ENCODE measurements at regions not wholly inside any gene's neighbourhood (a gene's known extent, or its start where the extent isn't known, plus 50 kb on each side); places are given as distances from the start of the nearest gene placed in this dataset.

GRCh38 chr9:95666785-95667155 is 150.0 kb upstream of the PTCH1 start:
- H3K9ac ChIP-seq (ENCODE audit: low read length): no peak overlapping the region
- H3K27me3 ChIP-seq (replicated peaks; ENCODE audit: control insufficient read depth, insufficient read depth, low read length): peaks cover 39% of the 10 kb centered on the region
- DNase-seq (ENCODE audit: low read depth): no peak
- no peak overlapping the region for H3K4me3 ChIP-seq (ENCODE audit: low read length)
- no peaks in the 10 kb centered on the region for H3K36me3 ChIP-seq (ENCODE audit: control insufficient read depth, insufficient read depth, low read length, severe bottlenecking)
- peaks cover 3% of the 10 kb centered on the region for H3K9me3 ChIP-seq (ENCODE audit: control insufficient read depth, low read length)
- no peaks in the 10 kb centered on the region for H3K4me1 ChIP-seq (ENCODE audit: control insufficient read depth, insufficient read depth, low read length)

DNA sequence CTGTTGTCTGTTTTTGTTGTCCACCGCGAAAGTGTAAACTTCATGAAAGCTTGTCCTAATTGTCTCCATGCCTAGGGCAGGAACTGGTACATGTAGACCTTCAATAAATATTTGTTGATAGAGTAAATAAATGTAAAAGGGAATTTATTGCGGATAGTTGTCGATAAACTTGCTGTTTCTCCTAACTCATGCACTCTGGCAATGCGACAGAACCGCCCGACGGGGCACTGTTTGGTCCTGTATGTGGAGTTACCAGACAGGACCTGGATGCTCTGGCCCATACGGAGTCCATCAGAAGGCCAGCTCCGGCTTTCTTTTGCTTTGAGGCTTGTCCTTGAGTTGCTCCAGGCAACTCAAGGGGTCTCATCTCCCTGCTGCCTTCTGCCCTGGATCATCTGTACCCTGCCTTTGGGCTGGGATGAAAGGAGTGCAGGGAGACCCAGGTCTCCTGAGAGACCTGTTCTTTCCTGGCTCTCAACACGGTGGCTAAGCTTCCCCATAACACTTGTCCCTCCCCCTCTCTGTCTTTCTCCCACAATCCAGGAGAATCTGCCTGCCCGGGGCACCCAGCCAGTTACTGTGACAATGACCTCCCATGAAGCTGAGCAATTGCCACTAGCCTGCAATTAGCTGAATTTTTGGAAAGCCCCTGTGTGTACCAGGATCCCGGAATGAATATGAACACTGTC is 149.5 kb upstream of the PTCH1 start:
- DNase-seq (ENCODE audit: low read depth): no peak
- H3K9me3 ChIP-seq (ENCODE audit: control insufficient read depth, low read length): peaks cover 6% of the 10 kb centered on the region
- no peak overlapping the region for H3K4me3 ChIP-seq (ENCODE audit: low read length)
- H3K9ac ChIP-seq (ENCODE audit: low read length): no peak overlapping the region
- H3K4me1 ChIP-seq (ENCODE audit: control insufficient read depth, insufficient read depth, low read length): no peaks in the 10 kb centered on the region
- no peaks in the 10 kb centered on the region for H3K36me3 ChIP-seq (ENCODE audit: control insufficient read depth, insufficient read depth, low read length, severe bottlenecking)
- H3K27me3 ChIP-seq (replicated peaks; ENCODE audit: control insufficient read depth, insufficient read depth, low read length): peaks cover 39% of the 10 kb centered on the region

DNA sequence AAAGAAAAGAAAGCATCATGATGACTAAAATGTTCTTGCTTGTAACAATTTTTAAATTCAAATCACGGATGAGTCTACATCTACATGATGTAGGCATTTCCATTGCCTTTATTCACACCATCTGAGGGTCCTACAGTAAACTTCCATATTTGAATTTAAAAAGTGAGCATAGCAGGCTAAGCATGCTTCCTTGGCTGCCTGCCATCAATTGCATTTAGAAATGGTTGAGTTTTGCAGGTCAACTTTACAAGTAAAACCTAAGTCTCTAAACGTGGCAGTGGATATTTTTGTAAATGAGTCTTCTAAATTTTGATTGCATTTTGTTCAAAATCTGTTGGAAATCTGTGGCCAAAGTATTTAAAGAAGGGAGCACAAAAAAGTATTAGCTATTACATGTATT is 136.5 kb upstream of the PTCH1 start:
- Histone ChIP-seq H3K27me3 (replicated peaks; ENCODE audit: control insufficient read depth, insufficient read depth, low read length) (peaks cover 11% of the 10 kb centered on the region), H3K4me3 (ENCODE audit: low read length) (no peak overlapping the region), H3K4me1 (ENCODE audit: control insufficient read depth, insufficient read depth, low read length) (no peaks in the 10 kb centered on the region), H3K9ac (ENCODE audit: low read length) (no peak overlapping the region), H3K9me3 (ENCODE audit: control insufficient read depth, low read length) (no peaks in the 10 kb centered on the region), H3K36me3 (ENCODE audit: control insufficient read depth, insufficient read depth, low read length, severe bottlenecking) (no peaks in the 10 kb centered on the region)
- no peak for DNase-seq (ENCODE audit: low read depth)

GRCh38 chr9:95650720-95651119 is 133.9 kb upstream of the PTCH1 start:
- H3K4me1 ChIP-seq (ENCODE audit: control insufficient read depth, insufficient read depth, low read length): no peaks in the 10 kb centered on the region
- no peak for DNase-seq (ENCODE audit: low read depth)
- no peak overlapping the region for H3K9ac ChIP-seq (ENCODE audit: low read length)
- peaks cover 11% of the 10 kb centered on the region for H3K27me3 ChIP-seq (replicated peaks; ENCODE audit: control insufficient read depth, insufficient read depth, low read length)
- H3K9me3 ChIP-seq (ENCODE audit: control insufficient read depth, low read length): no peaks in the 10 kb centered on the region
- H3K36me3 ChIP-seq (ENCODE audit: control insufficient read depth, insufficient read depth, low read length, severe bottlenecking): no peaks in the 10 kb centered on the region
- no peak overlapping the region for H3K4me3 ChIP-seq (ENCODE audit: low read length)

- no peak overlapping the region for H3K4me3 ChIP-seq (ENCODE audit: low read length)
- no peak overlapping the region for H3K9ac ChIP-seq (ENCODE audit: low read length)
- H3K4me1 ChIP-seq (ENCODE audit: control insufficient read depth, insufficient read depth, low read length): no peaks in the 10 kb centered on the region
- H3K27me3 ChIP-seq (replicated peaks; ENCODE audit: control insufficient read depth, insufficient read depth, low read length): peaks cover 11% of the 10 kb centered on the region
- peak; percentile 5 for DNase-seq (ENCODE audit: low read depth)
- H3K36me3 ChIP-seq (ENCODE audit: control insufficient read depth, insufficient read depth, low read length, severe bottlenecking): no peaks in the 10 kb centered on the region
- no peaks in the 10 kb centered on the region for H3K9me3 ChIP-seq (ENCODE audit: control insufficient read depth, low read length)
Measured at GRCh38 chr9:95649801-95650213, 133.0 kb upstream of the PTCH1 start.

DNA sequence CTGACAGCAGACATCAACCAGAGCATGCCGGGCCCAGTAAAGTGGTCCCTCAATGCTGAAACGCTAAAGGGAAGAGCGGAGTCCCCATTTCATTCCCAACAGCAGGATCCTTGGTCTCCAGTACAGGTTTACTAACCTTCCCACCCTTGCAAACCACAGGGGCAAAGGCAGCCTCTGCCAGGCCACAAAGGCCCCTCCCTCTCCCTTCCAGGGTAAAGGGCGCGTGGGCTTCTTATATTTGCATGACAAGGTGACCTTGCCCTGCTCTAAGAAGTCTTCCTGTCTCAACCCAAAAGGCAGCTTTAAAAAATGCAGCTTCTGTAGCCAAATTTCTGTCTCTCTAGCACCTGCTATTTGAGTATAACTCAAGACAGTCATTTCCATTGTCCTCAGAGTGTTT is 131.5 kb upstream of the PTCH1 start:
- no peak overlapping the region for H3K4me3 ChIP-seq (ENCODE audit: low read length)
- H3K27me3 ChIP-seq (replicated peaks; ENCODE audit: control insufficient read depth, insufficient read depth, low read length): peaks cover 11% of the 10 kb centered on the region
- no peaks in the 10 kb centered on the region for H3K36me3 ChIP-seq (ENCODE audit: control insufficient read depth, insufficient read depth, low read length, severe bottlenecking)
- no peaks in the 10 kb centered on the region for H3K9me3 ChIP-seq (ENCODE audit: control insufficient read depth, low read length)
- no peak overlapping the region for H3K9ac ChIP-seq (ENCODE audit: low read length)
- H3K4me1 ChIP-seq (ENCODE audit: control insufficient read depth, insufficient read depth, low read length): no peaks in the 10 kb centered on the region
- DNase-seq (ENCODE audit: low read depth): no peak

GRCh38 chr9:95645992-95646391 is 129.2 kb upstream of the PTCH1 start:
- Histone ChIP-seq H3K4me3 (ENCODE audit: low read length) (no peak overlapping the region), H3K36me3 (ENCODE audit: control insufficient read depth, insufficient read depth, low read length, severe bottlenecking) (no peaks in the 10 kb centered on the region), H3K27me3 (replicated peaks; ENCODE audit: control insufficient read depth, insufficient read depth, low read length) (peaks cover 6% of the 10 kb centered on the region), H3K9me3 (ENCODE audit: control insufficient read depth, low read length) (no peaks in the 10 kb centered on the region), H3K9ac (ENCODE audit: low read length) (no peak overlapping the region), H3K4me1 (ENCODE audit: control insufficient read depth, insufficient read depth, low read length) (no peaks in the 10 kb centered on the region)
- no peak for DNase-seq (ENCODE audit: low read depth)

DNA sequence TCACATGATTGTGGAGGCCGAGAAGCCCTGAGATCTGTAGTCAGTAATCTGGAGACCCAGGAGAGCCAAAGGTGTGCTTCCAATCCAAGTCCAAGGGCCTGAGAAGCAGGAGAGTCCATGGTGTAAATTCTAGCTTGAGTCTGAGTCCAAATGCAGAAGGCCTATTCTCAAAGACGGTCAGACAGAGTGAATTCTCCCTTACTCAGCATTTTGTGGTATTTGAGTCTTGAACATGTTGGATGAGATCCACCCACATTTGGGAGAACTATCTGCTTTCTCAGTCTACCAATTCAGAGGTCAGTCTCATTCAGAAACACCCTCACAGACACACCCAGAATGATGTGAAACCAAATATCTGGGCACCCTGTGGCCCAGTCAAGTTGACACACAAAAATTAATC is 128.8 kb upstream of the PTCH1 start:
- Histone ChIP-seq H3K9me3 (ENCODE audit: control insufficient read depth, low read length) (no peaks in the 10 kb centered on the region), H3K9ac (ENCODE audit: low read length) (no peak overlapping the region)
- no peak for DNase-seq (ENCODE audit: low read depth)

GRCh38 chr9:95644377-95644776 is 127.6 kb upstream of the PTCH1 start:
- H3K4me1 ChIP-seq (ENCODE audit: control insufficient read depth, insufficient read depth, low read length): no peaks in the 10 kb centered on the region
- no peak overlapping the region for H3K4me3 ChIP-seq (ENCODE audit: low read length)
- no peak for DNase-seq (ENCODE audit: low read depth)
- peaks cover 5% of the 10 kb centered on the region for H3K27me3 ChIP-seq (replicated peaks; ENCODE audit: control insufficient read depth, insufficient read depth, low read length)
- no peaks in the 10 kb centered on the region for H3K9me3 ChIP-seq (ENCODE audit: control insufficient read depth, low read length)
- no peaks in the 10 kb centered on the region for H3K36me3 ChIP-seq (ENCODE audit: control insufficient read depth, insufficient read depth, low read length, severe bottlenecking)
- H3K9ac ChIP-seq (ENCODE audit: low read length): no peak overlapping the region

More for the DNA sequence above, 128.8 kb upstream of the PTCH1 start:
- no peak overlapping the region for H3K4me3 ChIP-seq (ENCODE audit: low read length)
- peaks cover 4% of the 10 kb centered on the region for H3K27me3 ChIP-seq (replicated peaks; ENCODE audit: control insufficient read depth, insufficient read depth, low read length)
- no peaks in the 10 kb centered on the region for H3K4me1 ChIP-seq (ENCODE audit: control insufficient read depth, insufficient read depth, low read length)
- no peaks in the 10 kb centered on the region for H3K36me3 ChIP-seq (ENCODE audit: control insufficient read depth, insufficient read depth, low read length, severe bottlenecking)

DNA sequence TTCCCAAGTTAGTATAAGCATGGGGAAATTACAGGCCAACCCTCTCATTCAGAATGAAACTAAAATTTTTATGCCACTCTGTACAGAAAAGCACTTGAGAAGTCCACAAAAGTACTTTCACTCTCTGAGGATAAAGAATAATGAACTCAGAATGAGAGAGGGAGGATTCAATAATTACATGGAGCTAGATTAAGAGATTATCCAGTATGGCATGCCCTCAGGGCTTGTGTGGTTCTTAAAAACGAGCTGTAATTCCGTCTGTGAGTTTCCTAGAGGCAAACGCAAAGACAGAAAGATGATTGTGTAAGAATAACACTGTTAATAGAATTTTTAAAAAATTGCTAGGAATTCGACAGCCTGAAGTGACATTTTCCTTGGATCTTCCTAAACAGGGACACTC is 126.8 kb upstream of the PTCH1 start:
- no peak for DNase-seq (ENCODE audit: low read depth)
- Histone ChIP-seq H3K9ac (ENCODE audit: low read length) (no peak overlapping the region), H3K4me3 (ENCODE audit: low read length) (no peak overlapping the region), H3K4me1 (ENCODE audit: control insufficient read depth, insufficient read depth, low read length) (no peaks in the 10 kb centered on the region), H3K9me3 (ENCODE audit: control insufficient read depth, low read length) (no peaks in the 10 kb centered on the region), H3K27me3 (replicated peaks; ENCODE audit: control insufficient read depth, insufficient read depth, low read length) (peaks cover 5% of the 10 kb centered on the region), H3K36me3 (ENCODE audit: control insufficient read depth, insufficient read depth, low read length, severe bottlenecking) (no peaks in the 10 kb centered on the region)

GRCh38 chr9:95642189-95642588 is 125.4 kb upstream of the PTCH1 start:
- Histone ChIP-seq H3K36me3 (ENCODE audit: control insufficient read depth, insufficient read depth, low read length, severe bottlenecking) (no peaks in the 10 kb centered on the region), H3K27me3 (replicated peaks; ENCODE audit: control insufficient read depth, insufficient read depth, low read length) (peaks cover 12% of the 10 kb centered on the region), H3K9ac (ENCODE audit: low read length) (no peak overlapping the region), H3K4me1 (ENCODE audit: control insufficient read depth, insufficient read depth, low read length) (no peaks in the 10 kb centered on the region), H3K9me3 (ENCODE audit: control insufficient read depth, low read length) (no peaks in the 10 kb centered on the region), H3K4me3 (ENCODE audit: low read length) (no peak overlapping the region)
- no peak for DNase-seq (ENCODE audit: low read depth)

GRCh38 chr9:95641586-95641985 is 124.8 kb upstream of the PTCH1 start:
- H3K27me3 ChIP-seq (replicated peaks; ENCODE audit: control insufficient read depth, insufficient read depth, low read length): peaks cover 12% of the 10 kb centered on the region
- no peaks in the 10 kb centered on the region for H3K9me3 ChIP-seq (ENCODE audit: control insufficient read depth, low read length)
- no peak overlapping the region for H3K9ac ChIP-seq (ENCODE audit: low read length)
- H3K4me1 ChIP-seq (ENCODE audit: control insufficient read depth, insufficient read depth, low read length): no peaks in the 10 kb centered on the region
- no peak for DNase-seq (ENCODE audit: low read depth)
- no peak overlapping the region for H3K4me3 ChIP-seq (ENCODE audit: low read length)
- H3K36me3 ChIP-seq (ENCODE audit: control insufficient read depth, insufficient read depth, low read length, severe bottlenecking): no peaks in the 10 kb centered on the region
